Amniotic epithelial cell (primary cell): ENCODE measurements at regions not wholly inside any gene's neighbourhood (a gene's known extent, or its start where the extent isn't known, plus 50 kb on each side); places are given as distances from the start of the nearest gene placed in this dataset.

ENCODE experiments used
- DNase-seq: peaks from one replicate; pipeline ENCODE4 v3.0.0-alpha.2; 2010; ENCODE audit warnings: low read depth

- DNase-seq = no peak
Measured at GRCh38 chr3:70800951-70801350, 488.5 kb upstream of the MDFIC2 start.

- DNase-seq = no peak
Measured at GRCh38 chr3:70789878-70790277, 477.4 kb upstream of the MDFIC2 start.

- DNase-seq = peak; percentile 45
Measured at GRCh38 chr3:70780790-70781189, 468.4 kb upstream of the MDFIC2 start.

- DNase-seq = no peak
Measured at GRCh38 chr3:70779296-70779695, 466.9 kb upstream of the MDFIC2 start.

- no peak for DNase-seq
Measured at GRCh38 chr3:70776081-70776480, 463.6 kb upstream of the MDFIC2 start.

GRCh38 chr3:70775257-70775656 lies 462.8 kb upstream of the MDFIC2 start:
- DNase-seq = no peak

GRCh38 chr3:70774641-70775040 lies 462.2 kb upstream of the MDFIC2 start:
- no peak for DNase-seq

GRCh38 chr3:70771426-70772147 lies 459.1 kb upstream of the MDFIC2 start:
- DNase-seq = no peak

- no peak for DNase-seq
Measured at GRCh38 chr3:70770650-70771049, 458.2 kb upstream of the MDFIC2 start.

- no peak for DNase-seq
Measured at GRCh38 chr3:70766301-70766700, 453.9 kb upstream of the MDFIC2 start.

- no peak for DNase-seq
Measured at GRCh38 chr3:70763894-70764293, 451.5 kb upstream of the MDFIC2 start.

- DNase-seq = no peak
Measured at GRCh38 chr3:70757658-70758057, 445.2 kb upstream of the MDFIC2 start.

- no peak for DNase-seq
Measured at GRCh38 chr3:70755526-70755925, 443.1 kb upstream of the MDFIC2 start.

- peak; percentile 59 for DNase-seq
Measured at GRCh38 chr3:70754314-70754713, 441.9 kb upstream of the MDFIC2 start.

- no peak for DNase-seq
Measured at GRCh38 chr3:70753572-70753971, 441.1 kb upstream of the MDFIC2 start.

GRCh38 chr3:70752051-70752450 lies 439.6 kb upstream of the MDFIC2 start:
- DNase-seq = no peak

- no peak for DNase-seq
Measured at GRCh38 chr3:70749122-70749521, 436.7 kb upstream of the MDFIC2 start.

GRCh38 chr3:70748593-70748992 lies 436.2 kb upstream of the MDFIC2 start:
- no peak for DNase-seq

GRCh38 chr3:70747847-70748246 lies 435.4 kb upstream of the MDFIC2 start:
- no peak for DNase-seq

- peak; percentile 63 for DNase-seq
Measured at GRCh38 chr3:70744536-70744935, 432.1 kb upstream of the MDFIC2 start.

GRCh38 chr3:70743754-70744153 lies 431.3 kb upstream of the MDFIC2 start:
- DNase-seq = no peak

- peak; percentile 37 for DNase-seq
Measured at GRCh38 chr3:70742081-70742480, 429.6 kb upstream of the MDFIC2 start.

GRCh38 chr3:70740872-70741271 lies 428.4 kb upstream of the MDFIC2 start:
- DNase-seq = no peak

GRCh38 chr3:70740071-70740470 lies 427.6 kb upstream of the MDFIC2 start:
- DNase-seq = no peak
